HG02973 (cell line): ENCODE measurements at regions not wholly inside any gene's neighbourhood (a gene's known extent, or its start where the extent isn't known, plus 50 kb on each side); places are given as distances from the start of the nearest gene placed in this dataset.
"Not testable (repeated sequence)": the region's sequence is repeated elsewhere in the genome, so short reads cannot be mapped to it uniquely, and the experiment has no call there.

Source experiments
- ATAC-seq: cut with Tn5 transposase; IDR thresholded peaks from one replicate; pipeline ENCODE4 v1.9.1; 2021; ENCODE audit warnings: moderate library complexity; ENCODE audit not compliant: unreplicated experiment

- ATAC-seq, result not testable (repeated sequence)
Measured at GRCh38 chr9:110132531-110132930, 75.4 kb downstream of the C9orf152 start.

GRCh38 chr9:110133059-110133458 is 74.9 kb downstream of the C9orf152 start:
- ATAC-seq, result no peak

GRCh38 chr9:110133608-110134210 is 74.2 kb downstream of the C9orf152 start:
- no peak for ATAC-seq

GRCh38 chr9:110135846-110136245 is 72.1 kb downstream of the C9orf152 start:
- no peak for ATAC-seq

- no peak for ATAC-seq
Measured at GRCh38 chr9:110136802-110137201, 71.2 kb downstream of the C9orf152 start.

- no peak for ATAC-seq
Measured at GRCh38 chr9:110140276-110140675, 67.7 kb downstream of the C9orf152 start.

- ATAC-seq, result no peak
Measured at GRCh38 chr9:110141227-110141793, 66.6 kb downstream of the C9orf152 start.

GRCh38 chr9:110142253-110142652 is 65.7 kb downstream of the C9orf152 start:
- no peak for ATAC-seq

GRCh38 chr9:110142868-110143481 is 65.0 kb downstream of the C9orf152 start:
- ATAC-seq, result no peak

GRCh38 chr9:110143485-110143884 is 64.5 kb downstream of the C9orf152 start:
- peak; percentile 38 for ATAC-seq

- ATAC-seq, result peak; percentile 41
Measured at GRCh38 chr9:110143950-110144545, 63.9 kb downstream of the C9orf152 start.

GRCh38 chr9:110146373-110146772 is 61.6 kb downstream of the C9orf152 start:
- ATAC-seq, result no peak

GRCh38 chr9:110148384-110148783 is 59.6 kb downstream of the C9orf152 start:
- peak; percentile 74 for ATAC-seq

GRCh38 chr9:110148891-110149290 is 59.1 kb downstream of the C9orf152 start:
- ATAC-seq, result no peak
